ENCODE measurements at regions not wholly inside any gene's neighbourhood (a gene's known extent, or its start where the extent isn't known, plus 50 kb on each side); places are given as distances from the start of the nearest gene placed in this dataset.

- TF ChIP-seq EZH2 (IDR thresholded peaks at IDR 0.05; ENCODE audit: borderline replicate concordance, insufficient read depth, low read depth, low read length, poor library complexity, severe bottlenecking), result no peak
- TF ChIP-seq, protein P1, sequence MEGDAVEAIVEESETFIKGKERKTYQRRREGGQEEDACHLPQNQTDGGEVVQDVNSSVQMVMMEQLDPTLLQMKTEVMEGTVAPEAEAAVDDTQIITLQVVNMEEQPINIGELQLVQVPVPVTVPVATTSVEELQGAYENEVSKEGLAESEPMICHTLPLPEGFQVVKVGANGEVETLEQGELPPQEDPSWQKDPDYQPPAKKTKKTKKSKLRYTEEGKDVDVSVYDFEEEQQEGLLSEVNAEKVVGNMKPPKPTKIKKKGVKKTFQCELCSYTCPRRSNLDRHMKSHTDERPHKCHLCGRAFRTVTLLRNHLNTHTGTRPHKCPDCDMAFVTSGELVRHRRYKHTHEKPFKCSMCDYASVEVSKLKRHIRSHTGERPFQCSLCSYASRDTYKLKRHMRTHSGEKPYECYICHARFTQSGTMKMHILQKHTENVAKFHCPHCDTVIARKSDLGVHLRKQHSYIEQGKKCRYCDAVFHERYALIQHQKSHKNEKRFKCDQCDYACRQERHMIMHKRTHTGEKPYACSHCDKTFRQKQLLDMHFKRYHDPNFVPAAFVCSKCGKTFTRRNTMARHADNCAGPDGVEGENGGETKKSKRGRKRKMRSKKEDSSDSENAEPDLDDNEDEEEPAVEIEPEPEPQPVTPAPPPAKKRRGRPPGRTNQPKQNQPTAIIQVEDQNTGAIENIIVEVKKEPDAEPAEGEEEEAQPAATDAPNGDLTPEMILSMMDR (IDR thresholded peaks at IDR 0.05), result no peak
These were observed 51.3 kb upstream of the KLF6 start for GRCh38 chr10:3836222-3836820.

All from B cell (primary cell).